ENCODE measurements at regions not wholly inside any gene's neighbourhood (a gene's known extent, or its start where the extent isn't known, plus 50 kb on each side); places are given as distances from the start of the nearest gene placed in this dataset.

- TF ChIP-seq CTCF (conservative IDR thresholded peaks at IDR 0.05; ENCODE audit: low read depth, low read length): no peak
- no peak for TF ChIP-seq EZH2 (IDR thresholded peaks at IDR 0.05; ENCODE audit: low read length, unreplicated experiment)
- TF ChIP-seq EZH2phosphoT487 (IDR thresholded peaks at IDR 0.05; ENCODE audit: borderline replicate concordance, low read length): no peak
These were observed 132.6 kb upstream of the MTHFD1L start for GRCh38 chr6:150732765-150733539.

Data from PC-3 (cell line).